Esophagus (tissue), 2 donors: ENCODE measurements at regions not wholly inside any gene's neighbourhood (a gene's known extent, or its start where the extent isn't known, plus 50 kb on each side); places are given as distances from the start of the nearest gene placed in this dataset.

Source experiments
- H3K27ac ChIP-seq, 2 donors: one replicate each; pipeline ENCODE4 v1.5.1; 2013; ENCODE audit warnings: low read depth in 2 of 2, mild to moderate bottlenecking in 2 of 2, inconsistent platforms in 1 of 2, low read length in 1 of 2, moderate library complexity in 1 of 2
- H3K27me3 ChIP-seq, 2 donors: one replicate each; pipeline ENCODE4 v1.6.1; 2013; ENCODE audit warnings: low read length in 2 of 2, control low read depth in 1 of 2, mild to moderate bottlenecking in 1 of 2; ENCODE audit not compliant: insufficient read depth in 2 of 2, control insufficient read depth in 1 of 2
- H3K36me3 ChIP-seq, 2 donors: one replicate each; pipeline ENCODE4 v1.6.1; 2013; ENCODE audit warnings: low read length in 1 of 2; ENCODE audit not compliant: control insufficient read depth in 2 of 2, insufficient read depth in 2 of 2
- H3K4me1 ChIP-seq, 2 donors: one replicate each; pipeline ENCODE4 v1.6.1; 2013; ENCODE audit warnings: low read length in 1 of 2; ENCODE audit not compliant: control insufficient read depth in 2 of 2, insufficient read depth in 2 of 2
- H3K4me3 ChIP-seq, 2 donors: one replicate each; pipeline ENCODE4 v1.5.1; 2013; ENCODE audit warnings: low read length in 2 of 2, mild to moderate bottlenecking in 2 of 2, low read depth in 1 of 2, moderate library complexity in 1 of 2
- H3K9me3 ChIP-seq, 2 donors: one replicate each; pipeline ENCODE4 v1.6.1; 2013; ENCODE audit warnings: mild to moderate bottlenecking in 2 of 2, low read depth in 1 of 2, low read length in 1 of 2, moderate library complexity in 1 of 2; ENCODE audit not compliant: control insufficient read depth in 2 of 2, insufficient read depth in 1 of 2
- WGBS, 2 donors: extraction: QIAGEN DNeasy Blood & Tissue Kit; methylation state at CpG; one replicate each; pipeline ENCODE4 v1.1.7; 2013; 5-methylcytosine and 5-hydroxymethylcytosine counted together
- donor health status: healthy with polysubstance abuse.
- donor health status: Bipolar disorder and iron deficiency.

GRCh38 chr14:94964181-94964580 lies 193.1 kb downstream of the DICER1 start:
- Histone ChIP-seq H3K9me3 (no peaks in the 10 kb centered on the region), H3K36me3 (no peaks in the 10 kb centered on the region), H3K27me3 (no peaks in the 10 kb centered on the region), H3K4me3 (no peak overlapping the region), H3K27ac (no peak overlapping the region), H3K4me1 (peaks cover 0 to 2% of the 10 kb centered on the region in 2 donors)
- WGBS, 2 donors: 86 to 90% methylated on average over 3 of the region's 3 CpGs

GRCh38 chr14:94963051-94963450 lies 193.1 kb upstream of the GSC start:
- Histone ChIP-seq H3K4me3 (no peak overlapping the region), H3K27me3 (no peaks in the 10 kb centered on the region), H3K4me1 (peaks cover 0 to 2% of the 10 kb centered on the region in 2 donors), H3K27ac (no peak overlapping the region), H3K36me3 (no peaks in the 10 kb centered on the region), H3K9me3 (no peaks in the 10 kb centered on the region)
- 81 to 85% methylated on average over 8 of the region's 8 CpGs for WGBS, 2 donors

GRCh38 chr14:94962166-94962575 lies 192.3 kb upstream of the GSC start:
- no peaks in the 10 kb centered on the region for H3K9me3 ChIP-seq
- H3K4me3 ChIP-seq: no peak overlapping the region
- WGBS, 2 donors: 49 to 53% methylated on average over 7 of the region's 7 CpGs
- H3K4me1 ChIP-seq: peaks cover 0 to 2% of the 10 kb centered on the region in 2 donors
- no peak overlapping the region for H3K27ac ChIP-seq
- H3K27me3 ChIP-seq: no peaks in the 10 kb centered on the region
- H3K36me3 ChIP-seq: no peaks in the 10 kb centered on the region

- no peak overlapping the region for H3K27ac ChIP-seq
- no peaks in the 10 kb centered on the region for H3K36me3 ChIP-seq
- 46 to 48% methylated on average over 19 of the region's 19 CpGs for WGBS, 2 donors
- no peaks in the 10 kb centered on the region for H3K9me3 ChIP-seq
- H3K4me3 ChIP-seq: no peak overlapping the region
- peaks cover 0 to 2% of the 10 kb centered on the region in 2 donors for H3K4me1 ChIP-seq
- no peaks in the 10 kb centered on the region for H3K27me3 ChIP-seq
Observed at GRCh38 chr14:94961386-94962165, 191.7 kb upstream of the GSC start.

- 56 to 57% methylated on average over 9 of the region's 9 CpGs for WGBS, 2 donors
- no peak overlapping the region for H3K27ac ChIP-seq
- no peaks in the 10 kb centered on the region for H3K36me3 ChIP-seq
- no peaks in the 10 kb centered on the region for H3K9me3 ChIP-seq
- H3K27me3 ChIP-seq: no peaks in the 10 kb centered on the region
- peaks cover 0 to 2% of the 10 kb centered on the region in 2 donors for H3K4me1 ChIP-seq
- H3K4me3 ChIP-seq: no peak overlapping the region
Observed at GRCh38 chr14:94960285-94961001, 190.5 kb upstream of the GSC start.

- Histone ChIP-seq H3K4me1 (no peaks in the 10 kb centered on the region), H3K4me3 (no peak overlapping the region), H3K27ac (no peak overlapping the region), H3K9me3 (no peaks in the 10 kb centered on the region), H3K27me3 (no peaks in the 10 kb centered on the region), H3K36me3 (no peaks in the 10 kb centered on the region)
- WGBS, 2 donors: 87% methylated on average over 12 of the region's 12 CpGs
Observed at GRCh38 chr14:94953541-94954260, 183.8 kb upstream of the GSC start.

GRCh38 chr14:94952097-94952496 lies 182.2 kb upstream of the GSC start:
- WGBS, 2 donors: 63 to 67% methylated on average over 7 of the region's 7 CpGs

GRCh38 chr14:94946244-94946643 lies 176.3 kb upstream of the GSC start:
- 78 to 79% methylated on average over 3 of the region's 3 CpGs for WGBS, 2 donors
- no peaks in the 10 kb centered on the region for H3K36me3 ChIP-seq
- H3K27ac ChIP-seq: no peak overlapping the region

More at GRCh38 chr14:94952097-94952496, 182.2 kb upstream of the GSC start:
- Histone ChIP-seq H3K27me3 (no peaks in the 10 kb centered on the region), H3K36me3 (no peaks in the 10 kb centered on the region), H3K4me3 (no peak overlapping the region), H3K27ac (no peak overlapping the region), H3K4me1 (no peaks in the 10 kb centered on the region), H3K9me3 (no peaks in the 10 kb centered on the region)

GRCh38 chr14:94945615-94946014 lies 175.7 kb upstream of the GSC start:
- Histone ChIP-seq H3K27me3 (no peaks in the 10 kb centered on the region), H3K4me3 (no peak overlapping the region), H3K36me3 (no peaks in the 10 kb centered on the region), H3K9me3 (no peaks in the 10 kb centered on the region), H3K4me1 (no peaks in the 10 kb centered on the region), H3K27ac (no peak overlapping the region)
- 85 to 86% methylated on average over 8 of the region's 8 CpGs for WGBS, 2 donors

More at GRCh38 chr14:94946244-94946643, 176.3 kb upstream of the GSC start:
- H3K4me3 ChIP-seq: no peak overlapping the region
- H3K27me3 ChIP-seq: no peaks in the 10 kb centered on the region
- no peaks in the 10 kb centered on the region for H3K9me3 ChIP-seq
- no peaks in the 10 kb centered on the region for H3K4me1 ChIP-seq
